ENCODE measurements at regions not wholly inside any gene's neighbourhood (a gene's known extent, or its start where the extent isn't known, plus 50 kb on each side); places are given as distances from the start of the nearest gene placed in this dataset.

GRCh38 chr6:102485480-102485879 is 1092.0 kb downstream of the GRIK2 start:
- WGBS, 4 donors: 60 to 80% (median 73%) methylated on average over 1 of the region's 1 CpG
- no peak for DNase-seq
- H3K4me1 ChIP-seq (replicated peaks in 1 of 2): no peaks in the 10 kb centered on the region
- TF ChIP-seq CTCF (IDR thresholded peaks at IDR 0.05): no peak
- TF ChIP-seq POLR2A (IDR thresholded peaks at IDR 0.05): no peak
- no peak overlapping the region for H3K27ac ChIP-seq
- H3K36me3 ChIP-seq (replicated peaks in 1 of 2): no peaks in the 10 kb centered on the region
- no peaks in the 10 kb centered on the region for H3K9me3 ChIP-seq (replicated peaks in 1 of 3)
- no peak overlapping the region for H3K4me3 ChIP-seq
- intact Hi-C loops (cut with DNase I): no loop called here
- no peaks in the 10 kb centered on the region for H3K27me3 ChIP-seq

- H3K36me3 ChIP-seq (replicated peaks in 1 of 2): no peaks in the 10 kb centered on the region
- TF ChIP-seq CTCF (IDR thresholded peaks at IDR 0.05) (no peak), POLR2A (IDR thresholded peaks at IDR 0.05) (no peak)
- no peaks in the 10 kb centered on the region for H3K4me1 ChIP-seq (replicated peaks in 1 of 2)
- DNase-seq: no peak
- peaks cover 0 to 7% (median 0%) of the 10 kb centered on the region in 3 donors for H3K9me3 ChIP-seq (replicated peaks in 1 of 3)
- no peaks in the 10 kb centered on the region for H3K27me3 ChIP-seq
- intact Hi-C loops (cut with DNase I): no loop called here
- WGBS, 4 donors: 61 to 67% (median 64%) methylated on average over 7 of the region's 7 CpGs
- H3K27ac ChIP-seq: no peak overlapping the region
- no peak overlapping the region for H3K4me3 ChIP-seq
Measured at GRCh38 chr6:102474041-102474807, 1080.7 kb downstream of the GRIK2 start.

GRCh38 chr6:102458990-102459389 is 1065.5 kb downstream of the GRIK2 start:
- intact Hi-C loops (cut with DNase I): no loop called here
- 70 to 88% (median 78%) methylated on average over 2 to 4 of the region's 4 CpGs for WGBS, 4 donors

GRCh38 chr6:102438171-102438570 is 1044.7 kb downstream of the GRIK2 start:
- Histone ChIP-seq H3K27me3 (no peaks in the 10 kb centered on the region), H3K36me3 (replicated peaks in 1 of 2) (no peaks in the 10 kb centered on the region), H3K4me3 (no peak overlapping the region), H3K9me3 (replicated peaks in 1 of 3) (no peaks in the 10 kb centered on the region), H3K4me1 (replicated peaks in 1 of 2) (no peaks in the 10 kb centered on the region), H3K27ac (no peak overlapping the region)
- intact Hi-C loops (cut with DNase I): no loop called here
- no peak for DNase-seq
- 68 to 89% (median 83%) methylated on average over 1 of the region's 1 CpG for WGBS, 4 donors
- TF ChIP-seq POLR2A (IDR thresholded peaks at IDR 0.05) (no peak), CTCF (IDR thresholded peaks at IDR 0.05) (no peak)

More at GRCh38 chr6:102458990-102459389, 1065.5 kb downstream of the GRIK2 start:
- Histone ChIP-seq H3K4me3 (no peak overlapping the region), H3K9me3 (replicated peaks in 1 of 3) (peaks cover 0 to 4% (median 0%) of the 10 kb centered on the region in 3 donors), H3K27me3 (no peaks in the 10 kb centered on the region), H3K27ac (no peak overlapping the region), H3K36me3 (replicated peaks in 1 of 2) (no peaks in the 10 kb centered on the region), H3K4me1 (replicated peaks in 1 of 2) (no peaks in the 10 kb centered on the region)
- no peak for DNase-seq
- TF ChIP-seq POLR2A (IDR thresholded peaks at IDR 0.05) (no peak), CTCF (IDR thresholded peaks at IDR 0.05) (no peak)
